H1 (cell line): ENCODE measurements at regions not wholly inside any gene's neighbourhood (a gene's known extent, or its start where the extent isn't known, plus 50 kb on each side); places are given as distances from the start of the nearest gene placed in this dataset.

Experiments
- CTCF ChIA-PET: fragments of 300-600 bp; sonication (Branson Sonifier 250); formaldehyde crosslinking; loops from one replicate; lab custom pipeline; 2021; ENCODE audit not compliant: partially characterized antibody; lab: Charles Lee
- POLR2A ChIA-PET: fragments of 300-600 bp; sonication (Branson Sonifier 250); formaldehyde crosslinking; loops from one replicate; lab custom pipeline; 2021; ENCODE audit warnings: inconsistent platforms; ENCODE audit not compliant: partially characterized antibody; lab: Charles Lee
- DNase-seq, 2 experiments: peaks; one replicate each; pipeline versions ENCODE4 v3.0.0 to v3.0.0-alpha.2; 2010 to 2022; ENCODE audit warnings: low spot score in 2 of 2, low read depth in 1 of 2, mixed read lengths in 1 of 2
- FAIRE-seq: peaks from 2 replicates; lab custom pipeline; 2011; peaks lifted over from hg19 to GRCh38; lab: Jason Lieb, UNC
- H2AFZ ChIP-seq: 2 replicates; pipeline ENCODE4 v1.8.1; 2012; ENCODE audit warnings: low read length, inconsistent platforms
- H2AK5ac ChIP-seq: 2 replicates; pipeline ENCODE4 v1.6.1; 2013; ENCODE audit warnings: low read depth, low read length
- H2BK120ac ChIP-seq: replicated peaks from 2 replicates; pipeline ENCODE3; 2013; ENCODE audit warnings: low read depth, low read length, inconsistent platforms
- H2BK12ac ChIP-seq: 2 replicates; pipeline ENCODE4 v1.6.1; 2013; ENCODE audit warnings: low read depth, low read length
- H2BK15ac ChIP-seq: 2 replicates; pipeline ENCODE4 v1.6.1; 2013; ENCODE audit warnings: low read length
- H2BK20ac ChIP-seq: 2 replicates; pipeline ENCODE4 v1.6.1; 2013; ENCODE audit warnings: low read length
- H2BK5ac ChIP-seq: 2 replicates; pipeline ENCODE4 v1.6.1; 2013; ENCODE audit warnings: low read depth, low read length
- H3K14ac ChIP-seq: 2 replicates; pipeline ENCODE4 v1.6.1; 2013; ENCODE audit warnings: inconsistent platforms; ENCODE audit not compliant: insufficient read length
- H3K18ac ChIP-seq: 2 replicates; pipeline ENCODE4 v1.6.1; 2013; ENCODE audit warnings: low read length; ENCODE audit errors: extremely low read depth
- H3K23ac ChIP-seq: 2 replicates; pipeline ENCODE4 v1.6.1; 2013; ENCODE audit warnings: inconsistent platforms; ENCODE audit not compliant: insufficient read length
- H3K23me2 ChIP-seq: 2 replicates; pipeline ENCODE4 v1.6.1; 2013; ENCODE audit warnings: low read depth, low read length
- H3K27ac ChIP-seq: 2 replicates; pipeline ENCODE4 v1.6.1; 2011; ENCODE audit warnings: low read depth, low read length, inconsistent platforms
- H3K27me3 ChIP-seq, 4 experiments: replicated peaks in 1 of 4; 1 replicate in 1 of 4; 2 replicates in 3 of 4; pipeline versions ENCODE4 v1.6.1 to v1.8.1; 2011 to 2013; ENCODE audit warnings: low read length in 3 of 4, mild to moderate bottlenecking in 3 of 4, inconsistent platforms in 2 of 4, mixed read lengths in 2 of 4, moderate library complexity in 1 of 4; ENCODE audit not compliant: control insufficient read depth in 3 of 4, insufficient read depth in 3 of 4; ENCODE audit errors: extremely low read depth in 1 of 4
- H3K36me3 ChIP-seq, 4 experiments: 2 replicates each; pipeline versions ENCODE4 v1.6.1 to v1.8.1; 2011 to 2013; ENCODE audit warnings: mild to moderate bottlenecking in 4 of 4, low read length in 3 of 4, moderate library complexity in 2 of 4, control low read depth in 1 of 4, inconsistent platforms in 1 of 4; ENCODE audit not compliant: insufficient read depth in 4 of 4, control insufficient read depth in 2 of 4
- H3K4ac ChIP-seq: replicated peaks from 2 replicates; pipeline ENCODE3; 2013; ENCODE audit warnings: low read length, low read depth, mixed read lengths, inconsistent platforms; ENCODE audit not compliant: insufficient read length
- H3K4me1 ChIP-seq, 4 experiments: replicated peaks in 1 of 4; 1 replicate in 1 of 4; 2 replicates in 3 of 4; pipeline versions ENCODE4 v1.6.1 to v1.8.1; 2011 to 2013; ENCODE audit warnings: low read length in 3 of 4, inconsistent platforms in 2 of 4, mixed read lengths in 1 of 4; ENCODE audit not compliant: insufficient read depth in 4 of 4, control insufficient read depth in 3 of 4
- H3K4me2 ChIP-seq, 2 experiments: 2 replicates each; pipeline versions ENCODE4 v1.6.1 to v1.8.1; 2011 to 2013; ENCODE audit warnings: low read depth in 2 of 2, low read length in 2 of 2, control low read depth in 1 of 2, inconsistent platforms in 1 of 2, mild to moderate bottlenecking in 1 of 2; ENCODE audit not compliant: insufficient read depth in 1 of 2
- H3K4me3 ChIP-seq, 4 experiments: fragments of 200-600, 300-600 bp in 1 of 4; sonication (generic), shearing (Covaris generic), sonication (Bioruptor Twin) in 1 of 4; 2 replicates each; pipeline versions ENCODE4 v1.5.1 to v1.8.1; 2011 to 2016; ENCODE audit warnings: low read length in 4 of 4, low read depth in 3 of 4, control low read depth in 2 of 4, inconsistent platforms in 2 of 4, mild to moderate bottlenecking in 2 of 4, mixed read lengths in 1 of 4, moderate library complexity in 1 of 4; ENCODE audit not compliant: insufficient read depth in 2 of 4; ENCODE audit errors: extremely low read depth in 1 of 4
- H3K56ac ChIP-seq: replicated peaks from 2 replicates; pipeline ENCODE3; 2013; ENCODE audit warnings: low read depth, mild to moderate bottlenecking, mixed read lengths, low read length, inconsistent platforms; ENCODE audit not compliant: insufficient read length
- H3K79me1 ChIP-seq: 2 replicates; pipeline ENCODE4 v1.6.1; 2013; ENCODE audit warnings: low read depth, low read length, control low read depth
- H3K79me2 ChIP-seq, 2 experiments: 2 replicates each; pipeline versions ENCODE4 v1.6.1 to v1.8.1; 2012 to 2013; ENCODE audit warnings: low read length in 2 of 2, mild to moderate bottlenecking in 2 of 2, inconsistent platforms in 1 of 2; ENCODE audit not compliant: insufficient read depth in 2 of 2, control insufficient read depth in 1 of 2
- H3K9ac ChIP-seq, 4 experiments: replicated peaks in 1 of 4; 1 replicate in 1 of 4; 2 replicates in 3 of 4; pipeline versions ENCODE4 v1.6.1 to v1.8.1; 2011 to 2013; ENCODE audit warnings: low read depth in 3 of 4, low read length in 3 of 4, control low read depth in 2 of 4, mild to moderate bottlenecking in 2 of 4, moderate library complexity in 2 of 4, inconsistent platforms in 1 of 4; ENCODE audit errors: extremely low read depth in 1 of 4
- H3K9me3 ChIP-seq, 2 experiments: 2 replicates each; pipeline versions ENCODE4 v1.6.1 to v1.8.1; 2012 to 2013; ENCODE audit warnings: mild to moderate bottlenecking in 2 of 2, moderate library complexity in 2 of 2, control low read depth in 1 of 2, inconsistent platforms in 1 of 2, low read depth in 1 of 2, low read length in 1 of 2, mixed read lengths in 1 of 2; ENCODE audit not compliant: insufficient read depth in 2 of 2
- H4K20me1 ChIP-seq, 2 experiments: replicated peaks in 1 of 2; 2 replicates each; pipeline versions ENCODE3 to v1.8.1; 2011 to 2013; ENCODE audit warnings: inconsistent platforms in 2 of 2, low read length in 2 of 2, mild to moderate bottlenecking in 1 of 2; ENCODE audit not compliant: insufficient read depth in 2 of 2, control insufficient read depth in 1 of 2
- H4K5ac ChIP-seq: 2 replicates; pipeline ENCODE4 v1.6.1; 2013; ENCODE audit warnings: low read length, low read depth, mixed read lengths, inconsistent platforms; ENCODE audit not compliant: insufficient read length
- H4K8ac ChIP-seq: 2 replicates; pipeline ENCODE4 v1.8.0; 2013; ENCODE audit warnings: mild to moderate bottlenecking, moderate library complexity, low read length, inconsistent platforms; ENCODE audit not compliant: insufficient read depth; ENCODE audit errors: extremely low read depth
- H4K91ac ChIP-seq: replicated peaks from 2 replicates; pipeline ENCODE3; 2013; ENCODE audit warnings: low read length, mixed read lengths, inconsistent platforms; ENCODE audit not compliant: insufficient read length
- CBX5 ChIP-seq: fragments of 300-800, 300-1000 bp; sonication (generic); IDR thresholded peaks from 2 replicates; pipeline ENCODE4 v1.7.1; 2016; ENCODE audit warnings: antibody characterized with exemption, low read length, low read depth
- CEBPB ChIP-seq: IDR thresholded peaks from 2 replicates; pipeline ENCODE4 v1.6.1; 2012; ENCODE audit warnings: low read depth, low read length
- CHD2 ChIP-seq: IDR thresholded peaks from 2 replicates; pipeline ENCODE4 v1.6.1; 2012; ENCODE audit warnings: low read length, improper control_type of control experiment
- EGR1 ChIP-seq: IDR thresholded peaks from 2 replicates; pipeline ENCODE4 v1.6.1; 2011; ENCODE audit warnings: low read depth, low read length, borderline replicate concordance
- FOSL1 ChIP-seq: IDR thresholded peaks from 2 replicates; pipeline ENCODE4 v1.6.1; 2011; ENCODE audit warnings: mild to moderate bottlenecking, low read depth, low read length, moderate library complexity; ENCODE audit not compliant: insufficient read depth
- GABPA ChIP-seq: IDR thresholded peaks from 2 replicates; pipeline ENCODE4 v1.6.1; 2011; ENCODE audit warnings: mild to moderate bottlenecking, low read length, moderate library complexity, borderline replicate concordance; ENCODE audit not compliant: insufficient read depth
- KDM4A ChIP-seq: IDR thresholded peaks from one replicate; pipeline ENCODE4 v1.7.1; 2012; ENCODE audit warnings: low read depth, mild to moderate bottlenecking, moderate library complexity, low read length, inconsistent platforms; ENCODE audit not compliant: severe bottlenecking
- NANOG ChIP-seq: IDR thresholded peaks from 2 replicates; pipeline ENCODE4 v1.6.1; 2011; ENCODE audit warnings: low read length, low read depth, mild to moderate bottlenecking, inconsistent platforms; ENCODE audit not compliant: insufficient read depth, poor library complexity, severe bottlenecking
- RBBP5 ChIP-seq: IDR thresholded peaks from 2 replicates; pipeline ENCODE4 v1.7.1; 2012; ENCODE audit warnings: low read depth, mild to moderate bottlenecking, inconsistent platforms, low read length, moderate library complexity, borderline replicate concordance
- RNF2 ChIP-seq: fragments of 200-900, 300-1000 bp; sonication (generic); IDR thresholded peaks from 2 replicates; pipeline ENCODE4 v1.7.1; 2016; ENCODE audit warnings: borderline replicate concordance, low read depth, mild to moderate bottlenecking, antibody characterized with exemption, low read length; ENCODE audit not compliant: poor library complexity, severe bottlenecking; ENCODE audit errors: missing control alignments
- SAP30 ChIP-seq: fragments of 300-600 bp; sonication (generic); IDR thresholded peaks from 2 replicates; pipeline ENCODE4 v1.7.1; 2012; ENCODE audit warnings: low read length, moderate library complexity, mild to moderate bottlenecking, inconsistent platforms; ENCODE audit not compliant: insufficient read depth, insufficient replicate concordance
- SRF ChIP-seq: IDR thresholded peaks from 2 replicates; pipeline ENCODE4 v1.6.1; 2011; ENCODE audit warnings: mild to moderate bottlenecking, low read depth, low read length, moderate library complexity

DNA sequence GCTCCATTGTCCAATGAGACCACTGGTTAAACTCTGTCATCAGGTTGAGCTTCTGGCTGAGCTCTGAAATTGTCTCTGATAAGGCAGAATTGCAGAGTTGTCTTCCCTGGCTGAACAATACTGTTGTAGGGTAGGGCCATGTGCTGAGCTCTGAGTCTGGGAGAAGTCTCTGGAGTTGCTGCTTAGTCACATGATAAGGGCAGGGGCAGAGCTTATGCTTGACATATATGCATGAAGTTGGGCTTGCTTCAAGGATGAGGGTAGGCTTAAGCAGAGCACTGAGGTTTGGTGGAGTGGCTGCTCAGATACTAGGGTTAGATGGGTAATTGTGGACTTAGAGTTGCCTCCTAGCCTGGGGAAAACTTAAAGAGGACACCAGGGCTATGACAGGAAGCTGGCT, 946.3 kb upstream of the MIR17HG start:
- Histone ChIP-seq H4K20me1 (no peaks in the 10 kb centered on the region), H3K9me3 (0 out of 4 replicates have a peak, but pooled peaks cover 0 to 3% of the 10 kb centered on the region in 2 experiments), H3K27me3 (no peaks in the 10 kb centered on the region), H3K4me2 (no peak overlapping the region), H2AFZ (no peak overlapping the region), H3K18ac (no peak overlapping the region), H3K14ac (no peak overlapping the region), H3K4me3 (no peak overlapping the region), H2BK120ac (no peak overlapping the region), H3K36me3 (no peaks in the 10 kb centered on the region), H2BK12ac (no peak overlapping the region), H4K8ac (no peak overlapping the region), H3K23ac (no peak overlapping the region), H3K4me1 (peaks cover 0 to 7% (median 2%) of the 10 kb centered on the region in 4 experiments; a peak in 4 of 7 replicates), H4K91ac (no peak overlapping the region), H3K4ac (no peak overlapping the region), H3K79me1 (no peaks in the 10 kb centered on the region), H3K79me2 (no peaks in the 10 kb centered on the region), H2BK5ac (no peak overlapping the region), H3K27ac (no peak overlapping the region), H2BK15ac (no peak overlapping the region), H3K56ac (no peak overlapping the region), H3K9ac (no peak overlapping the region), H2BK20ac (no peak overlapping the region), H2AK5ac (no peak overlapping the region), H3K23me2 (no peaks in the 10 kb centered on the region), H4K5ac (no peak overlapping the region)
- POLR2A ChIA-PET: no interaction called here
- TF ChIP-seq SAP30: no peak
- no peak for TF ChIP-seq EGR1
- no peak for TF ChIP-seq RNF2
- TF ChIP-seq CHD2: no peak
- TF ChIP-seq NANOG: no peak
- no peak for TF ChIP-seq SRF
- no peak for TF ChIP-seq CEBPB
- no peak for TF ChIP-seq CBX5
- TF ChIP-seq RBBP5: no peak
- no peak for TF ChIP-seq GABPA
- no peak for TF ChIP-seq FOSL1
- TF ChIP-seq KDM4A: no peak
- CTCF ChIA-PET: interaction anchor here (0.6 kb wide), 2 partner anchors 21 to 350 kb away, joined by 3 read pairs; no protein-coding TSS in a partner anchor
- FAIRE-seq (no peak), DNase-seq (no peak)
